ENCODE measurements at regions not wholly inside any gene's neighbourhood (a gene's known extent, or its start where the extent isn't known, plus 50 kb on each side); places are given as distances from the start of the nearest gene placed in this dataset.

DNA sequence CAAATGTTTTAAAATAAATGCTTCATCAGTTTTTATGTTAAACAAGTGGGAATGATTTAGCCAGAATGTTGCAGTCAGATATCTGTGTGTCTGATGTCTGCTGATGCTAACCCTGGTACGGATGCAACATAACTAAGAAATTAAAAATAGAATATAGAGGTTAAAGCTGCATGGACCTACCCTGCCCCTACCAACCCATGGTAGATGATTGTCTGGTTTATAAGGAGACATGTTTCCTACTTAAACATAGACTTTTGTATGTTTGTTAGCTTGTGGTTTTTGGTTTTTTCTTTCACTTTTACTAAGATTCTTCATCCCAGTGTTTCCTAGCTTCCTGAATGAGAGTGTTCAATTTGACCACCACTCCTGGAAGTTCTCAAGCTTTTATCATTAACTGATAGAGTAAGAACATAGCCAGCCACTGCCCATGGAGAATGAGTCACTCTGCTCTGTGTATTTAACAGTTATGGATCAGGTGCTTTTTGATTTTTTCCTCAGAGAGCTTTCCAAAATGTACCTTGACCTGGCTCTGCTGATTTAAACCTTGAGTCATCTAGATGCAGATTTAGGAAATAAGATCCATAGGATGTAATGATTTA lies 70.7 kb upstream of the VEPH1 start:
- DNase-seq: no peak

DNA sequence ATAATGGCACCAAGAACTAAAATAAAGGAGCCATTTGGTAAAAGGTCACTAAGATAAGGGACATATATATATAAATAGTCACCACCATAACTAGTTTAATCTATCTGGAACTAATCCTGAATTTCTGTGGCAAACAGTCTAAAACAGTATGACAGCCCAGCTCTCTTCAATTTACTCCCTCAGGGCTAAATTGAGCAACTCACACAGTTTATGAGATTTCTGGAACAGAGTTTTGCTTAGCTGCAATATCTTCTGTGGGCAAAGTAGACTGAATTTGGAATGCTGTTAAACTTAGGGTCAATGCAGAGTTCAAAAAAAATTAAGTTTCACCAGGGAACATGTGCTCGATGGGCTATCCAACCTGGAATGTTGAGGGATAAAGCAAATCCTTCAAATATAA lies 70.1 kb upstream of the VEPH1 start:
- no peak for DNase-seq

DNA sequence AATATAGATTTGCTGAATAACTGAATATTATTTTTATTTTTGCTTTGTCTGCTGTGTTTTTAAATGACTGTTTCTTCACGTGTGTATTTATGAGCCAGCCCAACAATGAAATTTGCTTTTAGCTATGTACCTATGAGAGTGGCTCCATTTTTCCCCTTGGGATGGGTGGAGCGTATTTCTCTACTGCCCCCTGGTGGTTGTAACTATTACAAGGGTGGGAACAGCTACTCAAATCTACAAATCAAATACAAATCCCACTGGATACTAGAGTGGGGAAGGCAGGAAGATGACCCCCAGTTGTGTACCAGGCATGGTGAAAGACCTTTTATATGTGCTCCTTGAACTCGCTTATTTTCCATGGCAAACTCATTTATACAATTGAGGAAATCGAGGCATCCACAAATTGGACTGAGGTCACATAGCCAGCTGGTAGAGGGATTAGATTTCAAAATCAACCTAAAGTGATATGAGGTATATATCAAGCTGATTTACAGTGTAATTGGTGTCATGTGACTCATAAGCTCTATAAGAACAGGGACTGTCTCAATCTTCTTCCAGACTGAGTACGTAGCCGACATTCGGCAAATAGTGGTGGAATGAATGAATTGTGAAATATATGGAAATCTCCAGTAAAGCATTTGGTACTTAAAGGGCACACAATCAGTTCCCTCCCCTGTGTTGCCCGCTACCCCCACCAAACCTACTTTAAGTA lies 69.5 kb upstream of the VEPH1 start:
- DNase-seq: peak; percentile 9

DNA sequence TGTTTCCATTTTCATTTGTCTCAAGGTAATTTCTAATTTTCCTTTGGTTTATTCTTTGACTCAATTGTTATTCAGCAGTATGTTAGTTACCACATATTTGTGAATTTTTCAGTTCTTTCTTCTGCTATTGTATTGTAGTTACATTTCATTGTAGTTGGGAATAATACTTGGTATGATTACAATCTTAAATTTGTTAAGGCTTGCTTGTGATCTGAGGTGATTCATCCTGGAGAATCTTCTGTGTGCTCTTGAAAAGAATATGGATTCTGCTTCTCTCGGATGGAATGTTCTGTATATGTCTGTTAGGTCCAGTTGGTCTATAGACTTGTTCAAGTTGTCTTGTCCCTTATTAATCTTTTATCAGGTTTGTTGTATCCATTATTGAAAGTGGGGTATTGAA lies 63.4 kb upstream of the VEPH1 start:
- no peak for DNase-seq

DNA sequence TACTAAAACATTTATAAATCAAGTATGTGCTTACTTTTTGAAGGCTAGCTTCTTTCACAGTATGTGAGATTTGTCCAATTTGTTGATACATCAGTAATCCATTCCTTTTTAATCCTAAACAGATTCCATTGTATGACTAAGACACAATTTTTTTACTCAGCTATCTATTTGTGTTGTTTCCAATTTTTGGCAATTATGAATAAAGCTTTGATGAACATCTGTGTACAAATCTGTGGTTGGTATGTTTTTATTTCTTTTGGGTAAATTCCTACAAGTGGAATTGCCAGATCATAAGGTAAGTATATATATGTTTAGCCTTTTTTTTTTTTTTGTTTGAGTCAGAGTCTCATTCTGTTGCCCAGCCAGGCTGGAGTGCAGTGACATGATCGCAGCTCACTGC lies 56.2 kb upstream of the VEPH1 start:
- no peak for DNase-seq
